RWPE1 (cell line): ENCODE measurements at regions not wholly inside any gene's neighbourhood (a gene's known extent, or its start where the extent isn't known, plus 50 kb on each side); places are given as distances from the start of the nearest gene placed in this dataset.

Experiments used
- CTCF ChIA-PET: fragments of 350-600 bp; sonication (Branson Sonifier 250); formaldehyde crosslinking; extraction: SDS; loops from one replicate; lab custom pipeline; 2021; lab: Yijun Ruan, JAX
- POLR2A ChIA-PET: fragments of 400-600 bp; formaldehyde crosslinking; extraction: SDS; loops from one replicate; lab custom pipeline; 2020; ENCODE audit warnings: antibody characterized with exemption; ENCODE audit not compliant: low non-redundant PET; lab: Yijun Ruan, JAX
- DNase-seq: peaks from one replicate; pipeline ENCODE4 v3.0.0; 2012; ENCODE audit warnings: low spot score
- H3K27ac ChIP-seq: fragments of 450-650 bp; 2 replicates; pipeline ENCODE4 v1.5.1; 2017
- TF ChIP-seq, protein P1 (sequence below): fragments of 450-650 bp; conservative IDR thresholded peaks from 2 replicates; pipeline ENCODE4 v1.5.1; 2017; ENCODE audit warnings: low read depth, mild to moderate bottlenecking

DNA sequence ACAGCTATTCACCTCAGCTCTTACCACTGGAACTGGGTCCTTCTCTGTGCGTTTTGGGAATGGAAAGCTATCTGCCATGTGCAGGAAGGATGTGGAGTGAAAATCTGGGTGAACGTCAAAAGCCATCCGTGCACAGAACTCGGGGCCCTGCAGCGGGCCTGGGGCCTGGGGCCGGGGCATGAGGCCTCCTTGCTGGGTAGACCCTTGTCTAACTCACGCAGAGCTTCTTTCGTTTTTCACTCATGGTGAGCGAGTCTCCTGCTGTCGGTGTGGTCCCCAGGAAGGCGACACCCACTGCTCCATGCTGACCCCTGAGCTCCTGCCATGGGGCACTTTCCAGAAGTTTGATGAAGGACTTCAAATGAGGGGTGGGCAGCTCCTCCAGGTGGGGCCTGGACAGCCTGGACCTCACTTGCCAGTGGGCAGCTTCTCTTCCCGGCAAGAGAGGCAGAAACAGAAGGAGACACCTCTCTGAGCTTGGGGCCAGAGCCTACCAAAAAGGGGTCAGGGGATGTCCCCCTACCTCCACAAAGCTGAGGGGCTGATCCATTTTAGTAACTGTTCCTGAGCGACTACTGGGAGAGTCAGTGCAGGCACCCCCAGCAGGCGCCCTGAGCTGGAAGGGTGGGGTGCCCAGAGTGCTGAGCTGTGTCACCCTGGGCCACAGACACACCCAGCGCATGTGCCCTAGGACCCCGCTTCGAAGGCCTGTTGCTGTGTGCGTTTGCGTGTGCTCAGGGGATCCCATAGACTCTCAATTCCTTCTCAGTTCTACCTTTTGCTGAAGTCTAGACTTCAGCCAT, 117.7 kb upstream of the HDAC4 start:
- TF ChIP-seq, protein P1, sequence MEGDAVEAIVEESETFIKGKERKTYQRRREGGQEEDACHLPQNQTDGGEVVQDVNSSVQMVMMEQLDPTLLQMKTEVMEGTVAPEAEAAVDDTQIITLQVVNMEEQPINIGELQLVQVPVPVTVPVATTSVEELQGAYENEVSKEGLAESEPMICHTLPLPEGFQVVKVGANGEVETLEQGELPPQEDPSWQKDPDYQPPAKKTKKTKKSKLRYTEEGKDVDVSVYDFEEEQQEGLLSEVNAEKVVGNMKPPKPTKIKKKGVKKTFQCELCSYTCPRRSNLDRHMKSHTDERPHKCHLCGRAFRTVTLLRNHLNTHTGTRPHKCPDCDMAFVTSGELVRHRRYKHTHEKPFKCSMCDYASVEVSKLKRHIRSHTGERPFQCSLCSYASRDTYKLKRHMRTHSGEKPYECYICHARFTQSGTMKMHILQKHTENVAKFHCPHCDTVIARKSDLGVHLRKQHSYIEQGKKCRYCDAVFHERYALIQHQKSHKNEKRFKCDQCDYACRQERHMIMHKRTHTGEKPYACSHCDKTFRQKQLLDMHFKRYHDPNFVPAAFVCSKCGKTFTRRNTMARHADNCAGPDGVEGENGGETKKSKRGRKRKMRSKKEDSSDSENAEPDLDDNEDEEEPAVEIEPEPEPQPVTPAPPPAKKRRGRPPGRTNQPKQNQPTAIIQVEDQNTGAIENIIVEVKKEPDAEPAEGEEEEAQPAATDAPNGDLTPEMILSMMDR = no peak
- ChIA-PET CTCF (no interaction called here), POLR2A (interaction anchor here (0.6 kb wide), 1 partner anchor 347 kb away, joined by 3 read pairs; no protein-coding TSS in a partner anchor)
- no peak overlapping the region for H3K27ac ChIP-seq
- DNase-seq = no peak

GRCh38 chr2:239517686-239518085, 116.9 kb upstream of the HDAC4 start:
- ChIA-PET POLR2A (no interaction called here), CTCF (no interaction called here)
- TF ChIP-seq, protein P1 = no peak
- no peak for DNase-seq
- no peak overlapping the region for H3K27ac ChIP-seq

- H3K27ac ChIP-seq = no peak overlapping the region
- CTCF ChIA-PET = no interaction called here
- TF ChIP-seq, protein P1 = no peak
- POLR2A ChIA-PET = no interaction called here
- DNase-seq = no peak
Observed at GRCh38 chr2:239516954-239517305, 116.1 kb upstream of the HDAC4 start.

DNA sequence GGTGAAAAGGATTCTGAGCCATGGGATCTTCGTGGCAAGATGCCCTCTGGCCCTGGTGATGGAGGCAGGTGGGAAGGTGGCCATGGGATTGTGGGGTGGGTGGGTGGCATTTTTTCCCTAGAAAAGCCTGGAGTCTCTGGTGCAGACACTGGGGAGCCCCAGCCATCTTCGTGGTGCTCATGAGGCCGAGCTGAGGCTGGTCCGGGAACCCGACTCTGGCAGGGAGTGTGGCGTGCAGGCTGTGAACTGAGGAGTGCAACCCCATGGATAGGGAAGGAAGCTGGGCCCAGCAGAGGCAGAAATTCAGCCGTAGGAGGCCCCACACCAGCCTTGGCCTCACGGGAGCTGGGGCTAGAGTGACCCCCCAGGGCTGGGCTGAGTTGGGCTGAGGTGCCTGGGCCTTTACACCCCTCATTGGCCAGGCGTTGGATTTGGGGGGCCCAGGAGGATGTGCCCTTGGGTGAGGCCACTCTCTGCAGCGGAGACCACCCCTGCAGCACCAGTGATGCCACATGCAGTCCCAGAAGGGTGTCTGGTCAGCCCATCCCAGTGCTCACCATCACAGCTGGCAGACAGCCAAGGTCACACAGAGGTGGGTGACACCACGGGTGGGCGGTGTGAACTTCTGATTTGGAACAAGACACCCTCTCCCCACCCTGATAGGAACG, 115.6 kb upstream of the HDAC4 start:
- CTCF ChIA-PET = no interaction called here

DNA sequence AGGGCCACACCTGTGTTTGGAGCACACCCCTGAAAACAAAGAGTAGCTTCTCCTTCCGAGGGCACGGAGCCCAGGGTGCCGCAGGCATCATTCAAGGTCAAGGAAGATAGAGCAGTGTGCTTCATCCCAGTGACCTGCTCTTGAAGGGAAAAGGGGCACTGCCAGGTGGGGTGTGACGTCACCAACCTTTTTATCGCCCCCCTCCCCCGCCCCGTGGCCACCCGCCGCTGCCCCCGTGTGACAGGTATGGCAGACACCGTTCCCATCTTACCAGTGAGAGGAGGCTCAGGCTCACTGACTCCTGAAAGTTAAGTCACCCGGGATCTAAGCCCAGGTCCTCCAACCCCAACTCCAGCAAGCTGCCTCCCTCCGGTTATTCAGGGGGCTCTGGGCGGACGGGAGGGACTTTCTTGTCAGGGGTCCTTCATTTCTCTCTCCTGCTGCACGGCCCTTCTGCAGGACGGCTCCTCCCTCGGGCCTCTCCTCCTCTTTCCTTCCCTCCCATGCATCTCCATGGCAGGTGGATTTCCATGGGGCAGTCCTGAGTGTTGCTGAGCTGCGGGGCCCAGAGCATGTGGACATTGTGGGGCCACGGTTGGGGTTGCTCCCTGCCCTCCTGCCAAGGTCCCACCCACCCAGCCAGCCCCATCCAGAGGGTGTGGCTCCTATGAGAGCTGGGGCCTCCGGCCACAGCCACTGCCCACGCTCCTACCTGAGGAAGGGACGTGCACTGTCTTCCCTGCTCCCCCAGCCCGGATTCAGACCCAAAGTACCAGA, 114.1 kb upstream of the HDAC4 start:
- TF ChIP-seq, protein P1 = no peak
- ChIA-PET POLR2A (no interaction called here), CTCF (no interaction called here)
- H3K27ac ChIP-seq = no peak overlapping the region
- no peak for DNase-seq

More for the DNA sequence above, 115.6 kb upstream of the HDAC4 start:
- no peak for DNase-seq
- TF ChIP-seq, protein P1 = no peak
- POLR2A ChIA-PET = no interaction called here
- H3K27ac ChIP-seq = no peak overlapping the region

DNA sequence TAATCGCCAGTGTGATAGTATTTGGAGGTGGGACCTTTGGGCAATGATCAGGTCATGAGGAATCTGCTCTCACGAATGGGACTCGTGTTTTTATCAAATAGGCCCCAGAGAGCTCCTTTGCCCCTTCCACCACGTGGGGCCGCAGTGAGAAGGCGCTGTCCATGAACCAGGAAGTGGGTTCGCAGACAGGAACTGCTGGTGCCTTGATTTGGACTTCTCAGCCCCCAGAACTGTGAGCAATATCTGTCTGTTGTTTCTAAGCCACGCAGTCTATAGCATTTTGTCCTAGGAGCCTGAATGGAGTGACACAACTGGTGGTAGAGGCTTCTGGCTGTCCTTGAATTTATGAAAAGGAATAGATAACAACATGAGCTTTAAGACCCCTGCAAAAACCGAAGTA, 111.2 kb upstream of the HDAC4 start:
- ChIA-PET POLR2A (no interaction called here), CTCF (no interaction called here)
- H3K27ac ChIP-seq = no peak overlapping the region
- TF ChIP-seq, protein P1 = no peak
- no peak for DNase-seq
